Adrenal gland (tissue), 9 donors: ENCODE measurements at regions not wholly inside any gene's neighbourhood (a gene's known extent, or its start where the extent isn't known, plus 50 kb on each side); places are given as distances from the start of the nearest gene placed in this dataset.

Source experiments
- DNase-seq, 7 donors: peaks; one replicate each; pipeline ENCODE4 v3.0.0-alpha.2; 2019 to 2020
- H3K27ac ChIP-seq, 5 donors: fragments of 200-600 bp; sonication (generic) in 4 of 5; 1 replicate in 3 of 5; 2 replicates in 2 of 5; pipeline versions ENCODE4 v1.5.1 to v1.8.0; 2016 to 2020; ENCODE audit warnings: mild to moderate bottlenecking in 1 of 5
- H3K27me3 ChIP-seq: fragments of 200-600 bp; 2 replicates; pipeline ENCODE4 v1.8.0; 2021
- H3K36me3 ChIP-seq, 2 donors: fragments of 200-600 bp; replicated peaks in 1 of 2; 1 replicate in 1 of 2; 2 replicates in 1 of 2; pipeline versions ENCODE4 v1.5.1 to v1.8.0; 2018 to 2022
- H3K4me1 ChIP-seq, 2 donors: fragments of 200-600 bp; replicated peaks in 1 of 2; 1 replicate in 1 of 2; 2 replicates in 1 of 2; pipeline versions ENCODE4 v1.5.1 to v1.8.0; 2018 to 2021
- H3K4me3 ChIP-seq, 4 donors: fragments of 200-600 bp; sonication (generic) in 3 of 4; one replicate each; pipeline ENCODE4 v1.5.1; 2016 to 2018
- H3K9me3 ChIP-seq, 3 donors: fragments of 200-600 bp; sonication (generic) in 1 of 3; replicated peaks in 1 of 3; 1 replicate in 2 of 3; 2 replicates in 1 of 3; pipeline versions ENCODE4 v1.5.1 to v1.8.0; 2016 to 2021
- CTCF ChIP-seq, 6 experiments: fragments of 450-650 bp in 4 of 6; fragments of 200-600 bp in 2 of 6; sonication (generic) in 1 of 6; IDR thresholded peaks; 1 replicate in 5 of 6; 2 replicates in 1 of 6; pipeline versions ENCODE4 v1.5.1 to v1.8.0; 2016 to 2021; ENCODE audit warnings: antibody characterized with exemption in 6 of 6, mild to moderate bottlenecking in 2 of 6, moderate library complexity in 1 of 6
- POLR2A ChIP-seq, 2 donors: fragments of 450-650 bp; IDR thresholded peaks; one replicate each; pipeline ENCODE4 v1.6.1; 2017; ENCODE audit warnings: antibody characterized with exemption in 2 of 2, mild to moderate bottlenecking in 2 of 2, moderate library complexity in 1 of 2
- WGBS, 4 donors: extraction: QIAGEN DNeasy Blood & Tissue Kit in 2 of 4; methylation state at CpG; one replicate each; pipeline versions ENCODE4 v1.1.5 to v1.1.7; 2013 to 2017; 5-methylcytosine and 5-hydroxymethylcytosine counted together
- intact Hi-C, 2 donors: fragments of 100-400 bp; cut with DNase I; formaldehyde crosslinking; loops; one replicate each; pipeline versions ENCODE4 v1.14.1 to v1.15.0; 2022 to 2023
- donor health status: healthy with polysubstance abuse.
- donor health status: Bipolar disorder and iron deficiency.
- donor health status: DM: yes; HTN: yes; CAD: no.
- donor health status: DM: no; HTN: no; CAD: no.
- donor health status: DM: no; HTN: no; CAD: no.

DNA sequence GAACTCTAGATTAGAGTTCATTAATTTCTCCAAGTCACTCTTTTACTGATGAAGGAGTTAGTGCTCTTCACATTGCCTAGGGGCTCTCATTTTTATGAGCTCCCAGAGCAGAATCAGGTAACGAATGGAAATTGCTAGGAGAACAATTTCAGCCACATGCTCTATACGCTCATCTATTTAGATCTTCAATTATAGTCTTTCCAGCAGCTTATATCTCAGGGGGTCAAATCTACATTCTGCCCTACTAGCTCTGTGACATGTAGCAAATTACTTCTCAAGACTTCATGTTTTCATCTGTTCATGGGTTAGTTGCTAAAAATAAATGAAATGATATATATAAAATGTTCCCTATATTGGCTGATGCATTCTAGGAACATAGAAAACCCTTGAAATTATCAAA, 183.6 kb downstream of the PLPP3 start:
- Histone ChIP-seq H3K9me3 (no peaks in the 10 kb centered on the region), H3K36me3 (no peaks in the 10 kb centered on the region), H3K4me1 (no peaks in the 10 kb centered on the region), H3K27me3 (no peaks in the 10 kb centered on the region), H3K27ac (no peak overlapping the region), H3K4me3 (no peak overlapping the region)
- TF ChIP-seq POLR2A (IDR thresholded peaks at IDR 0.05) (no peak), CTCF (IDR thresholded peaks at IDR 0.05) (no peak)
- 83 to 93% (median 86%) methylated on average over 2 of the region's 2 CpGs for WGBS, 4 donors
- no peak for DNase-seq
- intact Hi-C loops: no loop called here

DNA sequence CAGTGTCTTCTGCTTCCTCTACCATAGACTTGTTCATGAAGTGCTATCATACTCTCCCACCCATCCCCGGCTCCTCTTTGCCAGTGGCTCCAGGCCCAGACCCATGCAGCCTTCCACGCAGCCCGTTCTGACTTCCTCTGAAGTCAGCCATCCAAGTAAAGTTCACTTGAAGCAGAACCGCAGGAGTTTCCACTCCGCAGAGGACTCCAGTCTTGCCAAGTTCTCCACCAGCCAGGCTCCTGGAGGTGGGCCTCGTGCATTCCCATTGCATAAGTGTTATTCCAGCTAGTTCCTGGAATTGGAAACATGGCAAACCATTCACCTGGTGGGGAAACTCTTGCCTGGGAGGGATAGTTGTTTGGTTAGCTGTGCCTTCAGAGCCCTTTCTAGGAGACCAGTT, 185.1 kb downstream of the PLPP3 start:
- Histone ChIP-seq H3K4me3 (no peak overlapping the region), H3K36me3 (no peaks in the 10 kb centered on the region), H3K27ac (no peak overlapping the region), H3K27me3 (no peaks in the 10 kb centered on the region), H3K4me1 (no peaks in the 10 kb centered on the region), H3K9me3 (no peaks in the 10 kb centered on the region)
- no peak for TF ChIP-seq CTCF (IDR thresholded peaks at IDR 0.05)
- no peak for TF ChIP-seq POLR2A (IDR thresholded peaks at IDR 0.05)
- intact Hi-C loops: no loop called here
- DNase-seq: no peak
- 78 to 98% (median 95%) methylated on average over 6 of the region's 6 CpGs for WGBS, 4 donors

DNA sequence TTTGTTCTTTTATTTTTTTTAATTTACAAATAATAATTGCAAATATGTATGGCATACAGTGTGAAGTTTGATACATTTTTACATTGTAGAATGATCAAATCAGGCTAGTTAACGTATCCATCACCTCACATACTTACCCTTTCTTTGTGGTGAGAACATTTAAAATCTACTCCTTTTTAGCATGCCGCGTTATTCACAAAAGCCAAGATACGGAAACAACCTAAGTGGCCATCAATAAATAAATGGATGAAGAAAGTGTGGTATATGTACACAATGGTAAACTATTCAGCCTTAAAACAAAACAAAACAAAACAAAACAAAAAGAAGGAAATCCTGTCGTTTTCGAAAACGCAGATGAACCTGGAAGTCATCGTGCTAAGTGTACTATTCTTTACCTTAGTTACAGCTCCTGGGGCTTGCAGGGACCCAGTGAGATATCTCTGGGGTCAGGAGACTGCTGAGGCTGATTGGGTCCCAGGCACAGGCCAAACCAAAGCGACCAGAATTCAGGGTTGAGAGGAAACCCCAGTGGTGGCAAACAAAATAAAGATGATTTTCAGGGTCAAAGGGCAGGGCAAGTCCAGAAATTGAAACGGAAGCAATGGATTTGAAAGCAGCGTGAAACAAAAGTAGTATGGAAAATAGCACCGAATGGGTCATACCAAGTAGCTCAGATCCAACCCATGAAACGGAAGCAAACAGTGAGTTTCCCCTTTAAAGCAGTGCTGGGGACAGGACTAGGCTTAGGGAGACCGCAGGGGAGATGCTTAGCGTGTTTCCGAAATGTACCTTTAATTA, 188.2 kb downstream of the PLPP3 start:
- no peaks in the 10 kb centered on the region for H3K9me3 ChIP-seq
- H3K27me3 ChIP-seq: no peaks in the 10 kb centered on the region
- H3K4me1 ChIP-seq: no peaks in the 10 kb centered on the region
- DNase-seq: no peak
- H3K27ac ChIP-seq: no peak overlapping the region
- intact Hi-C loops: no loop called here
- H3K4me3 ChIP-seq: no peak overlapping the region
- WGBS, 4 donors: 83 to 90% (median 85%) methylated on average over 16 of the region's 16 CpGs
- TF ChIP-seq CTCF (IDR thresholded peaks at IDR 0.05) (no peak), POLR2A (IDR thresholded peaks at IDR 0.05) (no peak)
- H3K36me3 ChIP-seq: no peaks in the 10 kb centered on the region

DNA sequence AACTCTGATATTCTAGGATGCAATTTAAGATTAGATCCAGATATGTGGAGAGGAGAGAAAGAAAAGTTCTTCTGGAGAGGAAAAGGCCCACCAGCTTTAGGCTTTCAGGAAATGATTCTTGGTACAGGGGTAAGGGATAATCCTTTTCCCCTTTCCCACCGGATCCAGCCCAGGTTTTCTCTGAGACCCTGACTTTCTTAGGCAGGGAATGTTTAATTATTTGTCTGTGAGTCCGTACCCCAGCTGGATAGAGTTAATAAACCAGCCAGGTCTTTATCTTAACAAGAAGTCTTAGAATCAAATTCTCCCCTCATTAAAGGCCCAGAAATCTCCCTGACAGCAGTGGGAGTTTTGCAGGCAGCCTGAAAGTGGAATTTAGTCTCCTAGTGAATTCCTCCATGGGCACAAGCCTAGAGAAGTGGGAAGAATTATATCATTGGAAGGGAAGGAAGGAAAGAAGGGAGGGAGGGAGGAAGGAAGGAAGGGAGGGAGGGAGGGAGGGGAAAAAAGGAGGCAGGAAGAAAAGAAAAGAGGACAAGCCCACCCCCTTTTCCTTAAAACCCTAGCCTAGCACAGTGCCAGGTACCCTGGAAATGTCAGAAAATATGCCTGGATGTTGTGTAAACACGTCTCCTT, 189.0 kb downstream of the PLPP3 start:
- no peak overlapping the region for H3K4me3 ChIP-seq
- intact Hi-C loops: no loop called here
- no peak for DNase-seq
- TF ChIP-seq POLR2A (IDR thresholded peaks at IDR 0.05) (no peak), CTCF (IDR thresholded peaks at IDR 0.05) (no peak)
- H3K4me1 ChIP-seq: no peaks in the 10 kb centered on the region
- no peak overlapping the region for H3K27ac ChIP-seq
- 66 to 81% (median 75%) methylated on average over 3 of the region's 3 CpGs for WGBS, 4 donors
- H3K36me3 ChIP-seq: no peaks in the 10 kb centered on the region
- no peaks in the 10 kb centered on the region for H3K9me3 ChIP-seq
- H3K27me3 ChIP-seq: no peaks in the 10 kb centered on the region
